ENCODE measurements at regions not wholly inside any gene's neighbourhood (a gene's known extent, or its start where the extent isn't known, plus 50 kb on each side); places are given as distances from the start of the nearest gene placed in this dataset.

DNA sequence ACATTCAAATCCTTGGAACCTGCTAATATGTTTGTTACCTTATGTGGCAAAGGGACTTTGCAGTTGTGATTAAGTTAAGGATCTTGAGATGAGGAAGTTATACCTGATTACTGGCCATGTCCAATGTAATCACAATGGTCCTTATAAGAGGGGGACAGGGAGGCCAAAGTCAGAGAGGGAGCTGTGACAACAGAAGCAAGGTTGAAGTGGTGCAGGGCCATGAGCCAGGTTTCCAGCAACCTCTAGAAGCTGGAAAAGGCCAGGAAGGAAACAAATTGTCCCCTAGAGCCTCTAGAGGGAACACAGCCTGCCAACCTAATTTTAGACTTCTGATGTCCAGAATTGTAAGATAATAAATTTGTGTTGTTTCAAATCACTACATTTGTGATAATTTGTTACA lies 334.7 kb upstream of the DACH1 start:
- H3K36me3 Mint-ChIP-seq (ENCODE audit: low read depth): no peaks in the 10 kb centered on the region
- no peak overlapping the region for H3K27ac Mint-ChIP-seq
- ATAC-seq (ENCODE audit: low read depth) (no peak), DNase-seq (no peak)
- ChIA-PET CTCF (no interaction called here), POLR2A (no interaction called here)
- no peaks in the 10 kb centered on the region for H3K27me3 Mint-ChIP-seq
- no peaks in the 10 kb centered on the region for H3K4me1 Mint-ChIP-seq
- TF ChIP-seq, protein P1, sequence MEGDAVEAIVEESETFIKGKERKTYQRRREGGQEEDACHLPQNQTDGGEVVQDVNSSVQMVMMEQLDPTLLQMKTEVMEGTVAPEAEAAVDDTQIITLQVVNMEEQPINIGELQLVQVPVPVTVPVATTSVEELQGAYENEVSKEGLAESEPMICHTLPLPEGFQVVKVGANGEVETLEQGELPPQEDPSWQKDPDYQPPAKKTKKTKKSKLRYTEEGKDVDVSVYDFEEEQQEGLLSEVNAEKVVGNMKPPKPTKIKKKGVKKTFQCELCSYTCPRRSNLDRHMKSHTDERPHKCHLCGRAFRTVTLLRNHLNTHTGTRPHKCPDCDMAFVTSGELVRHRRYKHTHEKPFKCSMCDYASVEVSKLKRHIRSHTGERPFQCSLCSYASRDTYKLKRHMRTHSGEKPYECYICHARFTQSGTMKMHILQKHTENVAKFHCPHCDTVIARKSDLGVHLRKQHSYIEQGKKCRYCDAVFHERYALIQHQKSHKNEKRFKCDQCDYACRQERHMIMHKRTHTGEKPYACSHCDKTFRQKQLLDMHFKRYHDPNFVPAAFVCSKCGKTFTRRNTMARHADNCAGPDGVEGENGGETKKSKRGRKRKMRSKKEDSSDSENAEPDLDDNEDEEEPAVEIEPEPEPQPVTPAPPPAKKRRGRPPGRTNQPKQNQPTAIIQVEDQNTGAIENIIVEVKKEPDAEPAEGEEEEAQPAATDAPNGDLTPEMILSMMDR (IDR thresholded peaks at IDR 0.05): no peak
- H3K9me3 Mint-ChIP-seq: peaks cover 5% of the 10 kb centered on the region
- intact Hi-C loops (cut with micrococcal nuclease): no loop called here
- no peak overlapping the region for H3K4me3 Mint-ChIP-seq

GRCh38 chr13:72199640-72200039 lies 332.6 kb upstream of the DACH1 start:
- Mint-ChIP-seq H3K27me3 (no peaks in the 10 kb centered on the region), H3K36me3 (ENCODE audit: low read depth) (no peaks in the 10 kb centered on the region), H3K4me1 (no peaks in the 10 kb centered on the region), H3K4me3 (no peak overlapping the region), H3K9me3 (peaks cover 4% of the 10 kb centered on the region), H3K27ac (no peak overlapping the region)
- intact Hi-C loops (cut with micrococcal nuclease): no loop called here
- ChIA-PET CTCF (no interaction called here), POLR2A (no interaction called here)
- TF ChIP-seq, protein P1 (IDR thresholded peaks at IDR 0.05): no peak
- ATAC-seq (ENCODE audit: low read depth) (no peak), DNase-seq (no peak)

DNA sequence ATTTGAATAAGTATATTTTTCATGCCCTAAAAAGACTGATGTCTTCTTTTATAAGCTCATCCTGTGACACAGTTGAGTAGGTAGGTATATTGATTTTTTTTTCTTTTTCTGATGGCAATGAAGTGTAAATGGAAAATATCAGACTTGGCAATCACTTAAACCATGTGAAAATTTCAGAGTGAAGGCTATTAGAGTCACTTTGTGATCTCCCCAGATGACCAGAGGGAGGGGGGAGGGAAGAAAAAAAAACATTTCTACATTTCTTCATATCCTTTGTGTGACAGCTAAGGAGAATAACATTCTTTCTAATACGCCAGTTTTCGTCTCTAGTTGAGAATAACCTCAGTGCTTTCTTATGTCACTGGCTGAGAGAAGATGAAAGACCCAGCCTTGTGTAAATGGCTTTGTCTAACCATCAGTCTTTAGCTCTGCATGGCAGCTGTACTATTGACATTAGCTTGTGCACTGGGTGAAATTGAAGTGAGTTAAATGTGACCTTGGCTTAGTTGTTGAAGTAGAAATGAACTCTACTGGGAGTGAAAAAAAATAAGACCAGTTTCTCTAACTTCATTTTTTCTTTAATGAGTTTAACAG lies 332.1 kb upstream of the DACH1 start:
- H3K4me3 Mint-ChIP-seq: no peak overlapping the region
- TF ChIP-seq, protein P1 (IDR thresholded peaks at IDR 0.05): no peak
- no peaks in the 10 kb centered on the region for H3K27me3 Mint-ChIP-seq
- no peaks in the 10 kb centered on the region for H3K4me1 Mint-ChIP-seq
- ATAC-seq (ENCODE audit: low read depth) (no peak), DNase-seq (no peak)
- no peaks in the 10 kb centered on the region for H3K36me3 Mint-ChIP-seq (ENCODE audit: low read depth)
- H3K27ac Mint-ChIP-seq: no peak overlapping the region
- CTCF ChIA-PET: no interaction called here
- POLR2A ChIA-PET: no interaction called here
- peaks cover 4% of the 10 kb centered on the region for H3K9me3 Mint-ChIP-seq
- intact Hi-C loops (cut with micrococcal nuclease): no loop called here

DNA sequence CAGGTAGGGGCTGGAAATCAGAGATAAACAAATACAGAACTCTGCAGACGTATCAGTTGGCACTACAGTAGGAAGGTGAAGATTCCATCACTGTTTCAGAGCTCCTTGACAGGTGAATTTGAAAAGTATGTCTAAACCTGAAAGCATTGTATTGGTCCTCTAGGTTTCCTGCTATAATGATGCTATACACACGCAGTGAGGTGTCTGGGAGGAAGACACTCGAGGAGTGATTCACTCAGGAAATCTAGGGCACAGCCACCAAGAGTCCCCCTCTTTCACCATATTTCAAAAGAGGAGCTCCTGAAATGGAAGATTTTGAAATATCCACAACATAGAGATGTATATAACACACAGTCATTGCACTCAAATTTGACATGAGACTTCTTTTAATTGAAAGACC lies 331.0 kb upstream of the DACH1 start:
- H3K36me3 Mint-ChIP-seq (ENCODE audit: low read depth): no peaks in the 10 kb centered on the region
- ATAC-seq (ENCODE audit: low read depth) (no peak), DNase-seq (no peak)
- no peak overlapping the region for H3K4me3 Mint-ChIP-seq
- H3K27me3 Mint-ChIP-seq: no peaks in the 10 kb centered on the region
- ChIA-PET CTCF (no interaction called here), POLR2A (no interaction called here)
- intact Hi-C loops (cut with micrococcal nuclease): no loop called here
- H3K4me1 Mint-ChIP-seq: no peaks in the 10 kb centered on the region
- no peak overlapping the region for H3K27ac Mint-ChIP-seq
- TF ChIP-seq, protein P1 (IDR thresholded peaks at IDR 0.05): no peak
- peaks cover 4% of the 10 kb centered on the region for H3K9me3 Mint-ChIP-seq

DNA sequence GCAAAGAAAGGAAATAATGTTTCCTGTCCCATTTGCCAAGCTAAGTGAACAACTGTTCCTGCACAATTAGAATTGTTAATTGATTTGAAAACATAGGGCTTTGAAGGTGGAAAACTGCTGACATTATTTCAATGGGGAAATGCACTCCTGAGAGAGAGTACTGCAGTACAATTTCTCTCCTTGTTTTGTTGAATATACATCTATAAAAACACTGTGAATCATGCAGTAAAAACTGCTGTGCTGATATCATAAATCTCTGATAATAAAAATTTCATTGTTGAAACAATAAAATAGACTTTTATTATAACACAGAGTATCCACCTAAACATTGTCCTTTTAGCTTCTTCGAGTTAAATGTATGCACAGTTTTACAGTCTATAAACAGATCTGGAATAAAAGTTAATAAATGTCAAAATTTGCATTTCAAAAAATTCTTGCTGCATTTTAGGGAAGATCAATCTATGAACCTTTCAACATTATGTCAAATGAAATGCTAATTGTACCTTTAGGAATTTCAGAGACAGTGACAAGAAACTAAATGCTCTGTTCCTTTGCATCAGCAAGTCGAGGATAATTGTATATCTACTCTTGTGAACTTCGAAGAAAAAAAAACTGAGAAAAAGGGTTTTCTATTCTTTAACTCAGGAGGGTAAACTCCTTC lies 328.2 kb upstream of the DACH1 start:
- no peak for ATAC-seq (ENCODE audit: low read depth)
- ChIA-PET POLR2A (no interaction called here), CTCF (no interaction called here)
- TF ChIP-seq, protein P1 (IDR thresholded peaks at IDR 0.05): no peak
- Mint-ChIP-seq H3K4me1 (no peaks in the 10 kb centered on the region), H3K9me3 (no peaks in the 10 kb centered on the region), H3K36me3 (ENCODE audit: low read depth) (no peaks in the 10 kb centered on the region), H3K4me3 (no peak overlapping the region), H3K27ac (no peak overlapping the region), H3K27me3 (no peaks in the 10 kb centered on the region)
- intact Hi-C loops (cut with micrococcal nuclease): no loop called here
- DNase-seq: no peak

Data from activated B cell treated with CpG ODN at 0.5 μM for 24 hours (primary cell).